IMR-90 (cell line): ENCODE measurements at regions not wholly inside any gene's neighbourhood (a gene's known extent, or its start where the extent isn't known, plus 50 kb on each side); places are given as distances from the start of the nearest gene placed in this dataset.

Experiments
- ATAC-seq: fragments of 200-7000 bp; cut with Tn5 transposase; 2 replicates; pipeline ENCODE4 v1.9.1; 2020; ENCODE audit warnings: low read depth, mild to moderate bottlenecking, moderate library complexity
- BruUV-seq: library from RNA; stranded (reverse); fragments of 400-500 nt; replicated peaks from 2 replicates; lab custom pipeline; 2021; lab: Mats Ljungman, UMichigan
- CTCF ChIA-PET: fragments of 300-600 bp; formaldehyde crosslinking; extraction: SDS; loops from one replicate; lab custom pipeline; 2021; ENCODE audit warnings: antibody characterized with exemption; lab: Yijun Ruan, JAX
- POLR2A ChIA-PET: fragments of 300-600 bp; sonication (Branson Sonifier 250); formaldehyde crosslinking; loops from one replicate; lab custom pipeline; 2022; ENCODE audit warnings: antibody characterized with exemption; ENCODE audit not compliant: unreplicated experiment; lab: Charles Lee
- DNase-seq: peaks from one replicate; pipeline ENCODE4 v3.0.0; 2013
- H2AFZ ChIP-seq: replicated peaks from 2 replicates; pipeline ENCODE3; 2013; ENCODE audit warnings: low read length, mild to moderate bottlenecking; ENCODE audit not compliant: poor library complexity
- H2AK5ac ChIP-seq: 2 replicates; pipeline ENCODE4 v1.6.1; 2013; ENCODE audit warnings: low read depth, low read length, inconsistent platforms
- H2AK9ac ChIP-seq: replicated peaks from 2 replicates; pipeline ENCODE3; 2013; ENCODE audit warnings: mild to moderate bottlenecking, low read depth, low read length, moderate library complexity; ENCODE audit not compliant: poor library complexity
- H2BK120ac ChIP-seq: 2 replicates; pipeline ENCODE4 v1.6.1; 2013; ENCODE audit warnings: low read depth, low read length, inconsistent platforms
- H2BK15ac ChIP-seq: 3 replicates; pipeline ENCODE4 v1.6.1; 2013; ENCODE audit warnings: low read depth, low read length, inconsistent platforms
- H2BK20ac ChIP-seq: 2 replicates; pipeline ENCODE4 v1.6.1; 2013; ENCODE audit warnings: low read depth, mild to moderate bottlenecking, inconsistent platforms, low read length, moderate library complexity
- H2BK5ac ChIP-seq: 2 replicates; pipeline ENCODE4 v1.6.1; 2013; ENCODE audit warnings: mild to moderate bottlenecking, low read depth, low read length, inconsistent platforms; ENCODE audit not compliant: poor library complexity, severe bottlenecking
- H3K14ac ChIP-seq: replicated peaks from 2 replicates; pipeline ENCODE4 v1.6.1; 2013; ENCODE audit warnings: low read depth, low read length, inconsistent platforms
- H3K18ac ChIP-seq: 2 replicates; pipeline ENCODE4 v1.6.1; 2013; ENCODE audit warnings: low read depth, low read length, control low read depth
- H3K23ac ChIP-seq: 2 replicates; pipeline ENCODE4 v1.6.1; 2013; ENCODE audit warnings: low read depth, low read length, inconsistent platforms
- H3K27ac ChIP-seq: 2 replicates; pipeline ENCODE4 v1.5.1; 2013; ENCODE audit warnings: mild to moderate bottlenecking, control low read depth, low read length; ENCODE audit not compliant: insufficient read depth
- H3K27me3 ChIP-seq: 2 replicates; pipeline ENCODE4 v1.6.1; 2013; ENCODE audit warnings: low read length; ENCODE audit not compliant: control insufficient read depth, insufficient read depth
- H3K36me3 ChIP-seq: 2 replicates; pipeline ENCODE4 v1.6.1; 2013; ENCODE audit warnings: low read length, mixed read lengths; ENCODE audit not compliant: control insufficient read depth, insufficient read depth
- H3K4ac ChIP-seq: 2 replicates; pipeline ENCODE4 v1.6.1; 2013; ENCODE audit warnings: low read depth, low read length, inconsistent platforms
- H3K4me1 ChIP-seq: 2 replicates; pipeline ENCODE4 v1.6.1; 2013; ENCODE audit warnings: low read length, mixed read lengths; ENCODE audit not compliant: control insufficient read depth, insufficient read depth
- H3K4me2 ChIP-seq: 2 replicates; pipeline ENCODE4 v1.6.1; 2013; ENCODE audit warnings: low read depth, mild to moderate bottlenecking, control low read depth, low read length, moderate library complexity
- H3K4me3 ChIP-seq: 2 replicates; pipeline ENCODE4 v1.5.1; 2013; ENCODE audit warnings: low read depth, mild to moderate bottlenecking, control low read depth, low read length, moderate library complexity; ENCODE audit not compliant: insufficient read depth
- H3K56ac ChIP-seq: 2 replicates; pipeline ENCODE4 v1.6.1; 2013; ENCODE audit warnings: low read length, inconsistent platforms; ENCODE audit not compliant: insufficient read depth; ENCODE audit errors: extremely low read depth
- H3K79me1 ChIP-seq, 2 experiments: 2 replicates each; pipeline ENCODE4 v1.6.1; 2013; ENCODE audit warnings: low read length in 2 of 2, inconsistent platforms in 1 of 2, low read depth in 1 of 2
- H3K9ac ChIP-seq: 2 replicates; pipeline ENCODE4 v1.6.1; 2013; ENCODE audit warnings: low read depth, low read length, control low read depth
- H3K9me1 ChIP-seq: 2 replicates; pipeline ENCODE4 v1.6.1; 2013; ENCODE audit warnings: low read length, inconsistent platforms; ENCODE audit not compliant: insufficient read depth
- H3K9me3 ChIP-seq: 2 replicates; pipeline ENCODE4 v1.6.1; 2013; ENCODE audit warnings: low read length; ENCODE audit not compliant: control insufficient read depth, insufficient read depth
- H4K20me1 ChIP-seq: 2 replicates; pipeline ENCODE4 v1.6.1; 2013; ENCODE audit warnings: low read length, inconsistent platforms; ENCODE audit not compliant: insufficient read depth
- H4K5ac ChIP-seq: 2 replicates; pipeline ENCODE4 v1.6.1; 2013; ENCODE audit warnings: mild to moderate bottlenecking, low read depth, low read length, control low read depth
- H4K8ac ChIP-seq, 2 experiments: 2 replicates each; pipeline ENCODE4 v1.6.1; 2013; ENCODE audit warnings: low read depth in 2 of 2, low read length in 2 of 2, control low read depth in 1 of 2, inconsistent platforms in 1 of 2
- H4K91ac ChIP-seq: 2 replicates; pipeline ENCODE4 v1.6.1; 2013; ENCODE audit warnings: low read depth, low read length, inconsistent platforms; ENCODE audit not compliant: insufficient read depth
- BHLHE40 ChIP-seq: fragments of 150-350 bp; IDR thresholded peaks from 2 replicates; pipeline ENCODE4 v1.6.1; 2016; ENCODE audit warnings: mild to moderate bottlenecking, low read depth, low read length
- CEBPB ChIP-seq: IDR thresholded peaks from 2 replicates; pipeline ENCODE4 v1.6.1; 2012; ENCODE audit warnings: low read depth, low read length, improper control_type of control experiment
- CHD1 ChIP-seq: IDR thresholded peaks from 2 replicates; pipeline ENCODE4 v1.6.1; 2012; ENCODE audit warnings: low read depth, low read length, improper control_type of control experiment
- CTCF ChIP-seq: conservative IDR thresholded peaks from 2 replicates; pipeline ENCODE4 v1.5.1; 2012; ENCODE audit warnings: mild to moderate bottlenecking, low read depth, low read length, improper control_type of control experiment
- ELK1 ChIP-seq: fragments of 150-350 bp; IDR thresholded peaks from 2 replicates; pipeline ENCODE4 v1.6.1; 2016; ENCODE audit warnings: low read depth, mild to moderate bottlenecking, low read length, moderate library complexity, borderline replicate concordance
- FOS ChIP-seq: fragments of 150-350 bp; IDR thresholded peaks from 2 replicates; pipeline ENCODE4 v1.6.1; 2016; ENCODE audit warnings: low read depth, low read length
- MAFK ChIP-seq: IDR thresholded peaks from 2 replicates; pipeline ENCODE4 v1.6.1; 2012; ENCODE audit warnings: low read depth, low read length, improper control_type of control experiment
- MAZ ChIP-seq: IDR thresholded peaks from 2 replicates; pipeline ENCODE4 v1.6.1; 2012; ENCODE audit warnings: low read depth, mild to moderate bottlenecking, low read length, improper control_type of control experiment, moderate library complexity, borderline replicate concordance
- MXI1 ChIP-seq: IDR thresholded peaks from 2 replicates; pipeline ENCODE4 v1.6.1; 2012; ENCODE audit warnings: low read depth, mild to moderate bottlenecking, low read length, moderate library complexity, borderline replicate concordance
- NFE2L2 ChIP-seq: fragments of 150-350 bp; IDR thresholded peaks from 2 replicates; pipeline ENCODE4 v1.6.1; 2016; ENCODE audit warnings: low read depth, mild to moderate bottlenecking, low read length
- POLR2A ChIP-seq: IDR thresholded peaks from 2 replicates; pipeline ENCODE4 v1.6.1; 2012; ENCODE audit warnings: mild to moderate bottlenecking, low read depth, low read length
- RAD21 ChIP-seq: IDR thresholded peaks from 2 replicates; pipeline ENCODE4 v1.6.1; 2012; ENCODE audit warnings: low read length, improper control_type of control experiment
- RCOR1 ChIP-seq: IDR thresholded peaks from 2 replicates; pipeline ENCODE4 v1.6.1; 2012; ENCODE audit warnings: mild to moderate bottlenecking, low read length, improper control_type of control experiment; ENCODE audit not compliant: insufficient replicate concordance
- RFX5 ChIP-seq: IDR thresholded peaks from 2 replicates; pipeline ENCODE4 v1.8.0; 2012; ENCODE audit warnings: low read depth, mild to moderate bottlenecking, low read length, moderate library complexity
- SMC3 ChIP-seq: fragments of 150-350 bp; IDR thresholded peaks from 2 replicates; pipeline ENCODE4 v1.6.1; 2016; ENCODE audit warnings: low read depth, mild to moderate bottlenecking, antibody characterized with exemption, low read length, moderate library complexity
- USF2 ChIP-seq: fragments of 150-350 bp; IDR thresholded peaks from 2 replicates; pipeline ENCODE4 v1.6.1; 2017; ENCODE audit warnings: mild to moderate bottlenecking, antibody characterized with exemption, low read length, low read depth
- WGBS, 2 experiments: methylation state at CpG; one replicate each; pipeline versions ENCODE4 v1.1.5 to v1.1.7; 2013; ENCODE audit warnings: missing lambda C conversion rate in 2 of 2; ENCODE audit not compliant: insufficient read length in 1 of 2; ENCODE audit errors: extremely low coverage in 2 of 2; 5-methylcytosine and 5-hydroxymethylcytosine counted together
- dilution Hi-C: fragments of 300-500 bp; cut with HindIII; formaldehyde crosslinking; loops from one replicate; pipeline ENCODE4 v1.14.3; 2018; ENCODE audit warnings: low sequenced_read_pairs; ENCODE audit not compliant: unreplicated experiment
- in situ Hi-C: fragments of 300-500 bp; cut with MboI; formaldehyde crosslinking; loops from 3 replicates; pipeline ENCODE4 v1.14.3; 2019; ENCODE audit warnings: low sequenced_read_pairs, inconsistent platforms, mixed read lengths
- intact Hi-C: fragments of 100-400 bp; cut with micrococcal nuclease; formaldehyde crosslinking; loops from 2 replicates; pipeline ENCODE4 v1.10.0; 2022

- ATAC-seq (no peak), DNase-seq (no peak)
- dilution Hi-C loops (no loop called here), intact Hi-C loops (no loop called here), in situ Hi-C loops (no loop called here)
- Histone ChIP-seq H4K20me1 (no peaks in the 10 kb centered on the region), H3K79me1 (no peaks in the 10 kb centered on the region), H3K4me2 (no peak overlapping the region), H4K8ac (no peak overlapping the region), H3K4me3 (no peak overlapping the region), H2BK120ac (no peak overlapping the region), H3K14ac (no peak overlapping the region), H3K9me1 (no peaks in the 10 kb centered on the region), H2AFZ (no peak overlapping the region), H2BK5ac (no peak overlapping the region), H3K9me3 (no peaks in the 10 kb centered on the region), H4K91ac (no peak overlapping the region), H3K4ac (no peak overlapping the region), H3K27me3 (no peaks in the 10 kb centered on the region), H3K27ac (no peak overlapping the region), H3K56ac (no peak overlapping the region), H3K9ac (no peak overlapping the region), H3K4me1 (no peaks in the 10 kb centered on the region), H3K23ac (no peak overlapping the region), H3K18ac (no peak overlapping the region), H3K36me3 (no peaks in the 10 kb centered on the region), H2AK5ac (no peak overlapping the region), H2BK20ac (no peak overlapping the region), H2AK9ac (no peak overlapping the region), H4K5ac (no peak overlapping the region), H2BK15ac (no peak overlapping the region)
- no CpG with 5 or more reads among the region's 2 CpGs for WGBS, 2 experiments
- TF ChIP-seq NFE2L2 (no peak), MXI1 (no peak), USF2 (no peak), POLR2A (no peak), MAZ (no peak), MAFK (no peak), CTCF (no peak), ELK1 (no peak), CHD1 (no peak), SMC3 (no peak), FOS (no peak), RCOR1 (no peak), RFX5 (no peak), RAD21 (no peak), BHLHE40 (no peak), CEBPB (no peak)
- no TSS peak for BruUV-seq
- CTCF ChIA-PET = no interaction called here
- POLR2A ChIA-PET = no interaction called here
Measured at GRCh38 chr1:59098655-59099054, 198.2 kb upstream of the FGGY start.
